AG09319 (cell line): ENCODE measurements at regions not wholly inside any gene's neighbourhood (a gene's known extent, or its start where the extent isn't known, plus 50 kb on each side); places are given as distances from the start of the nearest gene placed in this dataset.
"Not testable (repeated sequence)": the region's sequence is repeated elsewhere in the genome, so short reads cannot be mapped to it uniquely, and the experiment has no call there.

Experiments
- DNase-seq: peaks from one replicate; pipeline ENCODE4 v3.0.0-alpha.2; 2010; ENCODE audit warnings: low read depth; ENCODE audit errors: extremely low read depth
- TF ChIP-seq, protein P1 (sequence below): IDR thresholded peaks from 2 replicates; pipeline ENCODE4 v1.5.1; 2011; ENCODE audit warnings: low read depth, mild to moderate bottlenecking, inconsistent platforms, low read length, moderate library complexity

DNA sequence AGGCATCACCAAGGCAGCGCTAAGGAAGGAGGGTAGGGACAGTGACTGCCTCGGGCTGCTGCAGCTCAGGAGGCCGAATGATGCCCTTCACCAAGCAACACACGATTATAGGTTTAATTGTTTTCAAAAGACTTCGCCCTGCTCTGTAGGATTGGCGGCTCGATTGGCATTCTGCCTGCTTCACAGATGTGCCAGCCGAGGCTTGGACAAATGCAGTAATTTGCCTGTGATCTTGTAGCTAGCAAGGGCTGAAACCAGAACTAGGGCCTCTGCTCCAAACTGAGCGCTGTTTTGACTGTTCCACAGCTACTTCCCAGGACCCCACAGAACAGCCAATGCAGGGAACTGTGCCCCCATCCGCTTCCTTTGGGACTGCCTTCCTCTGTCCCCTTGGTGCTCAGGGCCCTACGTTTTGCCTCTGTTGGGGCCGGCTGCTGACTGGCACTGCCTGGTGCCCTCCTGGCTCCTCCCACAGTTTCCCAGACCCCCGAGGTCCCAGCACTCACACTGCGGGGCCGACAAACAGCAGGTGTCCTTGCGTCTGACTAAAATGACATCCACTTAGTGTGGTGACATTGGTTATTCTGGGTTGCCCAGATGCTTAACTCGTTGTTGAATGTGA lies 62.6 kb upstream of the EN2 start:
- TF ChIP-seq, protein P1, sequence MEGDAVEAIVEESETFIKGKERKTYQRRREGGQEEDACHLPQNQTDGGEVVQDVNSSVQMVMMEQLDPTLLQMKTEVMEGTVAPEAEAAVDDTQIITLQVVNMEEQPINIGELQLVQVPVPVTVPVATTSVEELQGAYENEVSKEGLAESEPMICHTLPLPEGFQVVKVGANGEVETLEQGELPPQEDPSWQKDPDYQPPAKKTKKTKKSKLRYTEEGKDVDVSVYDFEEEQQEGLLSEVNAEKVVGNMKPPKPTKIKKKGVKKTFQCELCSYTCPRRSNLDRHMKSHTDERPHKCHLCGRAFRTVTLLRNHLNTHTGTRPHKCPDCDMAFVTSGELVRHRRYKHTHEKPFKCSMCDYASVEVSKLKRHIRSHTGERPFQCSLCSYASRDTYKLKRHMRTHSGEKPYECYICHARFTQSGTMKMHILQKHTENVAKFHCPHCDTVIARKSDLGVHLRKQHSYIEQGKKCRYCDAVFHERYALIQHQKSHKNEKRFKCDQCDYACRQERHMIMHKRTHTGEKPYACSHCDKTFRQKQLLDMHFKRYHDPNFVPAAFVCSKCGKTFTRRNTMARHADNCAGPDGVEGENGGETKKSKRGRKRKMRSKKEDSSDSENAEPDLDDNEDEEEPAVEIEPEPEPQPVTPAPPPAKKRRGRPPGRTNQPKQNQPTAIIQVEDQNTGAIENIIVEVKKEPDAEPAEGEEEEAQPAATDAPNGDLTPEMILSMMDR, result no peak
- no peak for DNase-seq

DNA sequence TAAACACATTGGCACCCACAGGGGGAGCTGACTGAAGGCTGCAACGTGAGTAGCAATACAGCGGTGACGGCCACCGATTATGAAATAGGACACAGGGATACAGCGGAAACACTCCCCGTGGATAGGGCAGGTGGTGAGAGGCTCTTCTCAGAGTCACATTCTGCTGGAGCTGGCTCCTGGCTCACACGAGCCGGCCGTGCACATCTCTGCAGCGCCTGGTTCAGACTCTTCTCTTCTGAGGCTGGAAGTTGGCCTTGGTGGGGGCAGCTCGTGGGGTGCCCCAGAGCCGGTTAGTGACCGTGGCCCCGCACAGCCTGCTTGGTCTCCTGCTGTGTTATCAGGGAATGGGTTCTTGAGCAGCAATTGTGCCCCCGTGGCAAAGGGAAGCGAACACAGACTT lies 61.3 kb upstream of the EN2 start:
- TF ChIP-seq, protein P1, result no peak
- no peak for DNase-seq

DNA sequence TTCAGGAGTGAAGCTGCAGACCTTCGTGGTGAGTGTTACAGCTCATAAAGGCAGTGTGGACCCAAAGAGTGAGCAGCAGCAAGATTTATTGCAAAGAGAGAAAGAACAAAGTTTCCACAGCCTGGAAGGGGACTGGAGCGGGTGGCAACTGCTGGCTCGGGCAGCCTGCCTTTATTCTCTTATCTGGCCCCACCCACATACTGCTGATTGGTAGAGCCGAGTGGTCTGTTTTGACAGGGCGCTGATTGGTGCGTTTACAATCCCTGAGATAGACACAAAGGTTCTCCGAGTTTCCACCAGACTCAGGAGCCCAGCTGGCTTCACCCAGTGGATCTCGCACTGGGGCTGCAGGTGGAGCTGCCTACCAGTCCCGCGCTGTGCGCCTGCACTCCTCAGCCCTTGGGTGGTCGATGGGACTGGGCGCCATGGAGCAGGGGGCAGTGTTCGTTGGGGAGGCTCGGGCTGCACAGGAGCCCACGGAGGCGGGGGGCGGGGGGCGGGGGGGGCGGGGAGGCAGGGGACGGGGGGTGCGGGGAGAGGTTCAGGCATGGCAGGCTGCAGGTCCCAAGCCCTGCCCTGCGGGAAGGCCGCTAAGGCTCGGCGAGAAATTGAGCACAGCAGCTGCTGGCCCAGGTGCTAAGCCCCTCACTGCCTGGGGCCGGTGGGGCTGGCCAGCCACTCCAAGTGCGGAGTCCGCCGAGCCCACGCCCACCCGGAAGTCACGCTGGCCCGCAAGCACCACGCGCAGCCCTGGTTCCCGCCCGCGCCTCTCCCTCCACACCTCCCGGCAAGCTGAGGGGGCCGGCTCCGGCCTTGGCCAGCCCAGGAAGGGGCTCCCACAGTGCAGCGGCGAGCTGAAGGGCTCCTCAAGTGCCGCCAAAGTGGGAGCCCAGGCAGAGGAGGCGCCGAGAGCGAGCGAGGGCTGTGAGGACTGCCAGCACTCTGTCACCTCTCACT lies 59.9 kb upstream of the EN2 start:
- DNase-seq, result not testable (repeated sequence)

DNA sequence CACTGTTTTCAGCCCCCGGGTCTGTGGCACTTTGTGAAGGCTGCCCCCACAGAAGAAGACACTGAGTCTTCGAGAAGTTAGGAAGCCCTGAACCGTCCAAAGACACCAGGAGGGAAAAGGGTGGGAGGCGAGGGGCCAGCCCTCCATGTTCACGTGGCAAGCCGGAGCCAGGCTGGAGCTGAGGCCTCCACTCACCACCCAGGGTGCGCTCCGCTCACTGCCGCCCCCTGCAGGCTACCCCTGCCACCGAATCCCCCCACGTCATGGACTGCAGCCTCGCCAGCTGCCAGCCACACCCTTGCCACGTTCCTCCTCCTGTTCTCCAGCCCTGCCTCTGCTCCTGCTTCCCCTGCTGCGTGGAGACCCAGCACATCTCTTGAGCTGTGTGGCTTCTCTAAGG lies 59.0 kb upstream of the EN2 start:
- TF ChIP-seq, protein P1, result no peak; the same call in 1 of the 2 replicates
- no peak for DNase-seq

DNA sequence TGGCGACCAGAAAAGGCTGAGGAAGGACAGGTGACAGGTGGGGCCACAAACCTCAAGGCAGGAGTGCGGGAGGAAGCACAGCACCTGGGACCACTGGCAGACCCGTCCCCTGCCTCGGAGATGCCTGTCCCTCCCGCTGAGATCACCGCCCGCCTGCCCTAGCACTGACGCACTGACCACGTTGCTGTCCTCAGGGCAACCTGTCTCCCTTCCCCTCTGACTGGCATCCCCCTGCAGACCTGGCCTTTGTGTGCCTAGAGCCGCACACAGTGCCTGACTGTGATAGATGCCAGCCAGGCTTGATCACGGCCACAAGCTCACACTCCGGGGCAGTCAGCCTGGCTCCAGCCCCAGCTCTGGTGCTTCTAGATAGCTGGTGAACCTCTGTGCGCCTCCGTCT lies 58.4 kb upstream of the EN2 start:
- no peak for DNase-seq

DNA sequence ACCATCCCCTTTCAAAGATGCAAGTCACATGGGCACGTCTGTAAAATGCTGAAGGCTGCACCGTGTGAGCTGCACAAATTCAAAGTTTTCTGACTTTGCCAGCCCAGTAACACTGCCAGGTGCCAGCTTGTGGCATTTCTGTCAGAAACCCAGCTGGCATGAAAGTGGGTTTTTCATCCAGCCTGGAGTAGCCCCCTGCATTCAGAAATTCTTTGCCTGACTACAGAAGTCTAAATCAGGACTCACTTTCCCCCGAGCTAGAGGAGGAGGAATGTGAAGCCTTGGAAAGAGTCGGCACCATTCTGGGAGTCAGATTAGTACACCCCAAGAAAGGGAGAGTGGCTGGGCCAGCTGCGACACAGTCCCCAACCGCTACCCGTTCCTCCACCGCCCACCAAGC lies 56.7 kb upstream of the EN2 start:
- DNase-seq, result no peak
- TF ChIP-seq, protein P1, result no peak

More for the DNA sequence above, 58.4 kb upstream of the EN2 start:
- TF ChIP-seq, protein P1, result no peak

DNA sequence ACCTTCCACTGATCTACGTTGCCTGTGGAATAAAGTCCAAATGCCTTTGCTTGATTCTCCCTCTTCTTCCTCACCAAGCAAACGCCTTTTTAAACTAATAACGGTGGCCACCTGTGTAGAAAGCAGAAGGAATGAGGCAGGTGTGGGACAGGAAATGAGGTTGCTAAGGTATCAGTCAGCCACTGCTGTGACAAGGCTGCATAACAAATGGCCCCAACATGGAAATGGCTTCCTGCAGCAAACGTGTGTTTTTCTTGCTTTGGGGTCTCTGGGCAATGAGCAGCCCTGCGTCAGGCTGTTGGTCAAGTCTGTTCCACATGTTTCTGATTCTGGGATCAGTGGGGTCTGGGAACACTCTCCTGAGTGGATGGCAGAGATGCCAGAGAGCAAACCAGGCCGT lies 56.0 kb upstream of the EN2 start:
- DNase-seq, result no peak

More for the DNA sequence above, 56.0 kb upstream of the EN2 start:
- TF ChIP-seq, protein P1, result no peak
